ENCODE measurements at regions not wholly inside any gene's neighbourhood (a gene's known extent, or its start where the extent isn't known, plus 50 kb on each side); places are given as distances from the start of the nearest gene placed in this dataset.

- no peak for TF ChIP-seq CTCF (conservative IDR thresholded peaks at IDR 0.05)
- DNase-seq: no peak
- Mint-ChIP-seq H3K9me3 (no peaks in the 10 kb centered on the region), H3K27me3 (ENCODE audit: low read depth) (no peaks in the 10 kb centered on the region; the same call in 1 of the 2 replicates), H3K4me3 (no peak overlapping the region), H3K4me1 (no peaks in the 10 kb centered on the region), H3K36me3 (ENCODE audit: insufficient read depth in 1 of 3, low read depth in 3 of 3) (no peaks in the 10 kb centered on the region; a peak in 1 of 7 replicates), H3K27ac (no peak overlapping the region)
- H2BK15ac ChIP-seq (ENCODE audit: low read depth, low read length): no peak overlapping the region
- no peak overlapping the region for H2BK12ac ChIP-seq (ENCODE audit: insufficient read length, low read depth, low read length)
- no peak overlapping the region for H2BK120ac ChIP-seq (ENCODE audit: low read depth, low read length, poor library complexity, severe bottlenecking)
- no CpG with 5 or more reads among the region's 1 CpG for WGBS (ENCODE audit: extremely low coverage, insufficient read length, low lambda C conversion rate)
- no peak overlapping the region for H3K9ac ChIP-seq (ENCODE audit: extremely low read depth, insufficient read length, low read length)
- H3K9me3 ChIP-seq (ENCODE audit: control insufficient read depth, low read depth, low read length): no peaks in the 10 kb centered on the region
- no peak overlapping the region for H3T11ph ChIP-seq (ENCODE audit: low read length)
- H2BK20ac ChIP-seq (ENCODE audit: low read depth, low read length, poor library complexity, severe bottlenecking): no peak overlapping the region
- H3K23ac ChIP-seq (ENCODE audit: insufficient read length, low read depth, low read length): no peak overlapping the region
- H3K27ac ChIP-seq (ENCODE audit: insufficient read length, low read depth, low read length): no peak overlapping the region
- no peak overlapping the region for H3K4ac ChIP-seq (ENCODE audit: low read depth, low read length)
- H3K79me2 ChIP-seq (ENCODE audit: insufficient read depth, low read length): no peaks in the 10 kb centered on the region
- no peaks in the 10 kb centered on the region for H3K27me3 ChIP-seq (ENCODE audit: insufficient read depth, low read length)
- no peak overlapping the region for H2AK5ac ChIP-seq (ENCODE audit: insufficient read length, low read length)
- H3K23me2 ChIP-seq (ENCODE audit: insufficient read length, low read depth, low read length, poor library complexity, severe bottlenecking): no peaks in the 10 kb centered on the region
- no peak overlapping the region for H2AFZ ChIP-seq (ENCODE audit: low read length)
- H3K14ac ChIP-seq (ENCODE audit: insufficient read depth, low read length): no peak overlapping the region
- H3K18ac ChIP-seq (ENCODE audit: insufficient read length, low read depth, low read length): no peak overlapping the region
- H2BK5ac ChIP-seq (ENCODE audit: insufficient read length, low read length): no peak overlapping the region
- no peak overlapping the region for H3K4me2 ChIP-seq (ENCODE audit: insufficient read depth, insufficient read length, low read length)
- H3K4me1 ChIP-seq (ENCODE audit: insufficient read depth, low read length): no peaks in the 10 kb centered on the region
- H4K8ac ChIP-seq (replicated peaks; ENCODE audit: insufficient read length, low read depth, low read length): no peak overlapping the region
- H4K20me1 ChIP-seq (ENCODE audit: control insufficient read depth, insufficient read depth, insufficient read length): no peaks in the 10 kb centered on the region
- no peak overlapping the region for H4K5ac ChIP-seq (ENCODE audit: insufficient read length, low read depth, low read length)
- no peak overlapping the region for H3K56ac ChIP-seq (ENCODE audit: insufficient read length, low read depth, low read length)
- H3K79me1 ChIP-seq (ENCODE audit: insufficient read depth, low read depth, low read length, poor library complexity, severe bottlenecking): no peaks in the 10 kb centered on the region
- no peak overlapping the region for H4K91ac ChIP-seq (ENCODE audit: insufficient read length, low read depth, low read length)
These were observed 129.7 kb upstream of the SMAD1 start for GRCh38 chr4:145351922-145352321.
